Central memory CD4-positive, alpha-beta T cell (primary cell): ENCODE measurements at regions not wholly inside any gene's neighbourhood (a gene's known extent, or its start where the extent isn't known, plus 50 kb on each side); places are given as distances from the start of the nearest gene placed in this dataset.
"Not testable (repeated sequence)": the region's sequence is repeated elsewhere in the genome, so short reads cannot be mapped to it uniquely, and the experiment has no call there.

Experiments
- DNase-seq: peaks from one replicate; pipeline ENCODE4 v3.0.0; 2022

- no peak for DNase-seq
Measured at GRCh38 chr13:81197966-81198365, 857.0 kb upstream of the SPRY2 start.

GRCh38 chr13:81197483-81197882 lies 856.6 kb upstream of the SPRY2 start:
- no peak for DNase-seq

GRCh38 chr13:81194362-81194761 lies 853.4 kb upstream of the SPRY2 start:
- DNase-seq, result no peak

GRCh38 chr13:81184556-81185265 lies 843.8 kb upstream of the SPRY2 start:
- no peak for DNase-seq

- no peak for DNase-seq
Measured at GRCh38 chr13:81172603-81173002, 831.7 kb upstream of the SPRY2 start.

- no peak for DNase-seq
Measured at GRCh38 chr13:81171065-81171647, 830.2 kb upstream of the SPRY2 start.

GRCh38 chr13:81163823-81164222 lies 822.9 kb upstream of the SPRY2 start:
- DNase-seq, result not testable (repeated sequence)

GRCh38 chr13:81153478-81153877 lies 812.6 kb upstream of the SPRY2 start:
- DNase-seq, result no peak

GRCh38 chr13:81148822-81149221 lies 807.9 kb upstream of the SPRY2 start:
- DNase-seq, result no peak

GRCh38 chr13:81146576-81146975 lies 805.6 kb upstream of the SPRY2 start:
- not testable (repeated sequence) for DNase-seq

GRCh38 chr13:81142306-81142999 lies 801.5 kb upstream of the SPRY2 start:
- no peak for DNase-seq

- no peak for DNase-seq
Measured at GRCh38 chr13:81140675-81141074, 799.7 kb upstream of the SPRY2 start.

- no peak for DNase-seq
Measured at GRCh38 chr13:81139987-81140386, 799.1 kb upstream of the SPRY2 start.

- DNase-seq, result no peak
Measured at GRCh38 chr13:81138353-81138980, 797.5 kb upstream of the SPRY2 start.

GRCh38 chr13:81133066-81133465 lies 792.1 kb upstream of the SPRY2 start:
- no peak for DNase-seq

GRCh38 chr13:81117416-81117815 lies 776.5 kb upstream of the SPRY2 start:
- DNase-seq, result no peak

GRCh38 chr13:81116461-81117282 lies 775.7 kb upstream of the SPRY2 start:
- no peak for DNase-seq

- no peak for DNase-seq
Measured at GRCh38 chr13:81109026-81109425, 768.1 kb upstream of the SPRY2 start.

- no peak for DNase-seq
Measured at GRCh38 chr13:81106348-81106747, 765.4 kb upstream of the SPRY2 start.

- DNase-seq, result no peak
Measured at GRCh38 chr13:81104035-81104715, 763.2 kb upstream of the SPRY2 start.

GRCh38 chr13:81102066-81102465 lies 761.1 kb upstream of the SPRY2 start:
- DNase-seq, result not testable (repeated sequence)
